Astrocyte (in vitro differentiated cells and primary cell): ENCODE measurements at regions not wholly inside any gene's neighbourhood (a gene's known extent, or its start where the extent isn't known, plus 50 kb on each side); places are given as distances from the start of the nearest gene placed in this dataset.
A peak's percentile ranks its signal among the peaks of the same experiment; 100 is the strongest.

ENCODE experiments used
- DNase-seq: peaks from one replicate; pipeline ENCODE4 v3.0.0-alpha.2; 2010; ENCODE audit warnings: low read depth
- FAIRE-seq: peaks from 2 replicates; lab custom pipeline; 2011; peaks lifted over from hg19 to GRCh38; lab: Jason Lieb, UNC
- H2AFZ ChIP-seq: 2 replicates; pipeline ENCODE4 v1.6.0; 2012; ENCODE audit warnings: low read depth, low read length, inconsistent platforms
- H3K27ac ChIP-seq: 2 replicates; pipeline ENCODE4 v1.5.1; 2011; ENCODE audit warnings: low read depth, low read length, inconsistent platforms
- H3K27me3 ChIP-seq: 2 replicates; pipeline ENCODE4 v1.6.0; 2011; ENCODE audit warnings: low read length, inconsistent platforms; ENCODE audit not compliant: insufficient read depth
- H3K36me3 ChIP-seq: 2 replicates; pipeline ENCODE4 v1.5.1; 2011; ENCODE audit warnings: low read length, inconsistent platforms; ENCODE audit not compliant: insufficient read depth
- H3K4me1 ChIP-seq: 2 replicates; pipeline ENCODE4 v1.5.1; 2011; ENCODE audit warnings: low read length, inconsistent platforms; ENCODE audit not compliant: insufficient read depth
- H3K4me2 ChIP-seq: 2 replicates; pipeline ENCODE4 v1.6.0; 2012; ENCODE audit warnings: low read length, inconsistent platforms
- H3K4me3 ChIP-seq: 2 replicates; pipeline ENCODE4 v1.5.1; 2011; ENCODE audit warnings: low read depth, mild to moderate bottlenecking, low read length, inconsistent platforms; ENCODE audit not compliant: insufficient read depth
- H3K79me2 ChIP-seq: 2 replicates; pipeline ENCODE4 v1.6.0; 2012; ENCODE audit warnings: mild to moderate bottlenecking, low read length, inconsistent platforms; ENCODE audit not compliant: insufficient read depth
- H3K9ac ChIP-seq: 2 replicates; pipeline ENCODE4 v1.6.0; 2012; ENCODE audit warnings: mild to moderate bottlenecking, low read length, inconsistent platforms
- H3K9me3 ChIP-seq: 2 replicates; pipeline ENCODE4 v1.5.1; 2012; ENCODE audit warnings: low read depth, mild to moderate bottlenecking, low read length, inconsistent platforms; ENCODE audit not compliant: insufficient read depth
- H4K20me1 ChIP-seq: 2 replicates; pipeline ENCODE4 v1.6.0; 2012; ENCODE audit warnings: low read length, inconsistent platforms; ENCODE audit not compliant: insufficient read depth
- H3K27ac Mint-ChIP-seq: one replicate; pipeline ENCODE4 v1.8.0; 2021; ENCODE audit warnings: mild to moderate bottlenecking, mixed read lengths; ENCODE audit not compliant: unreplicated experiment
- H3K27me3 Mint-ChIP-seq: one replicate; pipeline ENCODE4 v1.8.0; 2021; ENCODE audit warnings: low read depth, mixed read lengths; ENCODE audit not compliant: unreplicated experiment
- H3K36me3 Mint-ChIP-seq: one replicate; pipeline ENCODE4 v1.8.0; 2021; ENCODE audit warnings: low read depth, mixed read lengths; ENCODE audit not compliant: unreplicated experiment
- H3K4me1 Mint-ChIP-seq: one replicate; pipeline ENCODE4 v1.8.0; 2021; ENCODE audit warnings: low read depth, mixed read lengths; ENCODE audit not compliant: unreplicated experiment
- H3K4me3 Mint-ChIP-seq: one replicate; pipeline ENCODE4 v1.8.0; 2021; ENCODE audit warnings: mild to moderate bottlenecking, moderate library complexity, mixed read lengths; ENCODE audit not compliant: unreplicated experiment
- H3K9me3 Mint-ChIP-seq: one replicate; pipeline ENCODE4 v1.8.0; 2021; ENCODE audit warnings: mild to moderate bottlenecking, mixed read lengths; ENCODE audit not compliant: unreplicated experiment
- CTCF ChIP-seq: IDR thresholded peaks from 2 replicates; pipeline ENCODE4 v1.5.1; 2011; ENCODE audit warnings: low read depth, mild to moderate bottlenecking, inconsistent platforms, low read length, moderate library complexity; ENCODE audit not compliant: insufficient read depth
- EZH2 ChIP-seq: IDR thresholded peaks from 2 replicates; pipeline ENCODE4 v1.6.1; 2012; ENCODE audit warnings: mild to moderate bottlenecking, low read length, inconsistent platforms; ENCODE audit not compliant: insufficient read depth

- Mint-ChIP-seq H3K4me1 (peaks cover 7% of the 10 kb centered on the region), H3K9me3 (no peaks in the 10 kb centered on the region), H3K27ac (no peak overlapping the region), H3K4me3 (no peak overlapping the region), H3K27me3 (no peaks in the 10 kb centered on the region), H3K36me3 (no peaks in the 10 kb centered on the region)
- H3K9me3 ChIP-seq: no peaks in the 10 kb centered on the region
- no peaks in the 10 kb centered on the region for H3K27me3 ChIP-seq
- H3K36me3 ChIP-seq: no peaks in the 10 kb centered on the region
- DNase-seq: no peak
- TF ChIP-seq CTCF: peak; percentile 31
- no peak for TF ChIP-seq EZH2
- H3K4me2 ChIP-seq: no peak overlapping the region
- H3K4me3 ChIP-seq: no peak overlapping the region
- H4K20me1 ChIP-seq: no peaks in the 10 kb centered on the region
- no peak overlapping the region for H3K9ac ChIP-seq
- no peaks in the 10 kb centered on the region for H3K79me2 ChIP-seq
- FAIRE-seq: no peak
- no peak overlapping the region for H2AFZ ChIP-seq
- no peak overlapping the region for H3K27ac ChIP-seq
- H3K4me1 ChIP-seq: no peaks in the 10 kb centered on the region
Measured at GRCh38 chr6:121615493-121615892, 180.0 kb downstream of the GJA1 start.

GRCh38 chr6:121616406-121616805 is 181.0 kb downstream of the GJA1 start:
- TF ChIP-seq EZH2: no peak
- TF ChIP-seq CTCF: no peak
- Mint-ChIP-seq H3K27me3 (no peaks in the 10 kb centered on the region), H3K36me3 (no peaks in the 10 kb centered on the region), H3K9me3 (no peaks in the 10 kb centered on the region), H3K4me3 (no peak overlapping the region), H3K4me1 (peaks cover 7% of the 10 kb centered on the region), H3K27ac (no peak overlapping the region)
- DNase-seq (no peak), FAIRE-seq (no peak)
- Histone ChIP-seq H3K4me1 (no peaks in the 10 kb centered on the region), H3K9me3 (no peaks in the 10 kb centered on the region), H2AFZ (no peak overlapping the region), H3K4me2 (no peak overlapping the region), H3K36me3 (no peaks in the 10 kb centered on the region), H3K79me2 (no peaks in the 10 kb centered on the region), H4K20me1 (no peaks in the 10 kb centered on the region), H3K4me3 (no peak overlapping the region), H3K9ac (no peak overlapping the region), H3K27ac (no peak overlapping the region), H3K27me3 (no peaks in the 10 kb centered on the region)

GRCh38 chr6:121617388-121617787 is 181.9 kb downstream of the GJA1 start:
- Histone ChIP-seq H2AFZ (no peak overlapping the region), H3K9me3 (no peaks in the 10 kb centered on the region), H4K20me1 (no peaks in the 10 kb centered on the region), H3K9ac (no peak overlapping the region), H3K27ac (no peak overlapping the region), H3K79me2 (no peaks in the 10 kb centered on the region), H3K4me1 (no peaks in the 10 kb centered on the region), H3K27me3 (no peaks in the 10 kb centered on the region), H3K4me2 (no peak overlapping the region), H3K36me3 (no peaks in the 10 kb centered on the region), H3K4me3 (no peak overlapping the region)
- Mint-ChIP-seq H3K36me3 (no peaks in the 10 kb centered on the region), H3K4me1 (peaks cover 7% of the 10 kb centered on the region), H3K4me3 (no peak overlapping the region), H3K27ac (no peak overlapping the region), H3K27me3 (no peaks in the 10 kb centered on the region), H3K9me3 (no peaks in the 10 kb centered on the region)
- no peak for FAIRE-seq
- TF ChIP-seq EZH2 (no peak), CTCF (no peak)
- DNase-seq: no peak
